Progenitor cell of endocrine pancreas (in vitro differentiated cells): ENCODE measurements at regions not wholly inside any gene's neighbourhood (a gene's known extent, or its start where the extent isn't known, plus 50 kb on each side); places are given as distances from the start of the nearest gene placed in this dataset.

Experiments used
- DNase-seq: peaks from one replicate; pipeline ENCODE4 v3.0.0; 2021; ENCODE audit warnings: low spot score; ENCODE audit not compliant: unreplicated experiment
- H3K27ac Mint-ChIP-seq: 2 replicates; pipeline ENCODE4 v1.8.0; 2021; ENCODE audit warnings: mild to moderate bottlenecking, moderate library complexity, mixed read lengths
- H3K27me3 Mint-ChIP-seq: 2 replicates; pipeline ENCODE4 v1.8.0; 2021; ENCODE audit warnings: mixed read lengths
- H3K36me3 Mint-ChIP-seq: 2 replicates; pipeline ENCODE4 v1.8.0; 2022; ENCODE audit warnings: mixed read lengths; ENCODE audit not compliant: insufficient read depth
- H3K4me1 Mint-ChIP-seq: 2 replicates; pipeline ENCODE4 v1.8.0; 2021; ENCODE audit warnings: low read depth, mixed read lengths
- H3K4me3 Mint-ChIP-seq: 2 replicates; pipeline ENCODE4 v1.8.0; 2021; ENCODE audit warnings: low read depth, mild to moderate bottlenecking, moderate library complexity, mixed read lengths
- H3K9me3 Mint-ChIP-seq: 2 replicates; pipeline ENCODE4 v1.8.0; 2021; ENCODE audit warnings: low read depth, mixed read lengths
- TF ChIP-seq, protein P1 (sequence below): fragments of 200-600 bp; sonication (generic); IDR thresholded peaks from one replicate; pipeline ENCODE4 v1.5.0; 2021; ENCODE audit warnings: antibody characterized with exemption, mild to moderate bottlenecking; ENCODE audit not compliant: unreplicated experiment

DNA sequence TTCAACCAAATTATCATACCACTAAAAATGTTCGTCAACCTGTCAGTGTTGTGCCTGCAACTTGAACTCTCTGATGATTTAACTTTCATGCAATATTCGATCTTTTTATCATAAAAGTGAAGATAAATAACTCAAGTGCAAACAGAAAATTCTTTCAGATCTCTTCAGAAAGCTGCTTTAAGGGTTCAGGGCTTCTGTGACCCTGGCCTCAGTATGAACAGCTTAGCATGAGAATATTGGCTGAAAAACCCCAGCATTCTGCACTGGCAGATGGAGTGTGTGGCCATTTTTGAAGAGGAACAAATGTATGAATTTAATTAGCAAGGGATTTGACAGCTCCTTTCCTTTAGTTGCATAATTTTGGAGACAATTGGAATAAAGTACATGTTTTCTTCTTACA, 851.4 kb upstream of the SOX11 start:
- Mint-ChIP-seq H3K9me3 (peaks cover 6% of the 10 kb centered on the region), H3K27me3 (peaks cover 14% of the 10 kb centered on the region), H3K4me3 (no peak overlapping the region), H3K4me1 (no peaks in the 10 kb centered on the region), H3K36me3 (no peaks in the 10 kb centered on the region), H3K27ac (no peak overlapping the region)
- TF ChIP-seq, protein P1, sequence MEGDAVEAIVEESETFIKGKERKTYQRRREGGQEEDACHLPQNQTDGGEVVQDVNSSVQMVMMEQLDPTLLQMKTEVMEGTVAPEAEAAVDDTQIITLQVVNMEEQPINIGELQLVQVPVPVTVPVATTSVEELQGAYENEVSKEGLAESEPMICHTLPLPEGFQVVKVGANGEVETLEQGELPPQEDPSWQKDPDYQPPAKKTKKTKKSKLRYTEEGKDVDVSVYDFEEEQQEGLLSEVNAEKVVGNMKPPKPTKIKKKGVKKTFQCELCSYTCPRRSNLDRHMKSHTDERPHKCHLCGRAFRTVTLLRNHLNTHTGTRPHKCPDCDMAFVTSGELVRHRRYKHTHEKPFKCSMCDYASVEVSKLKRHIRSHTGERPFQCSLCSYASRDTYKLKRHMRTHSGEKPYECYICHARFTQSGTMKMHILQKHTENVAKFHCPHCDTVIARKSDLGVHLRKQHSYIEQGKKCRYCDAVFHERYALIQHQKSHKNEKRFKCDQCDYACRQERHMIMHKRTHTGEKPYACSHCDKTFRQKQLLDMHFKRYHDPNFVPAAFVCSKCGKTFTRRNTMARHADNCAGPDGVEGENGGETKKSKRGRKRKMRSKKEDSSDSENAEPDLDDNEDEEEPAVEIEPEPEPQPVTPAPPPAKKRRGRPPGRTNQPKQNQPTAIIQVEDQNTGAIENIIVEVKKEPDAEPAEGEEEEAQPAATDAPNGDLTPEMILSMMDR: no peak
- DNase-seq: no peak

DNA sequence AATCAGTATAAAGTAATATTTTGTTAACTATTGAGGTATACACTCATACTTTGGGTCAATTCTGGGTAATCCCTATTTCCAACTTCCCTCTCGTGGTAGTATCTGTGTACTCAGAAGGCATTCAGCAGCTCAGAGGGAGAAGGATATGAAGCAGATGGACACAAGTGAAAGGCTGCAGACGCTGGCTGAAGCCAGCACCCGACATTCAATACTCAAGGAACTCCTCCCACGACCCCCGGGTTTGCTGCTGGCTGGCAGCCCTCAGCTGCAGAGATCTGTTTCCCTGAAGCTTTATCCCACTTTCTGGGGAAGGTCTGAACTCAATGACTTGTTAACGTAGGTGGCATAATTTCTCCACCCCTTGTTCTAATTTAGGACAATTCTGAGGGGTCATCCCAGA, 847.3 kb upstream of the SOX11 start:
- no peaks in the 10 kb centered on the region for H3K9me3 Mint-ChIP-seq
- no peaks in the 10 kb centered on the region for H3K36me3 Mint-ChIP-seq
- TF ChIP-seq, protein P1: no peak
- no peak overlapping the region for H3K27ac Mint-ChIP-seq
- no peak for DNase-seq
- peaks cover 11% of the 10 kb centered on the region for H3K27me3 Mint-ChIP-seq
- no peaks in the 10 kb centered on the region for H3K4me1 Mint-ChIP-seq
- no peak overlapping the region for H3K4me3 Mint-ChIP-seq

DNA sequence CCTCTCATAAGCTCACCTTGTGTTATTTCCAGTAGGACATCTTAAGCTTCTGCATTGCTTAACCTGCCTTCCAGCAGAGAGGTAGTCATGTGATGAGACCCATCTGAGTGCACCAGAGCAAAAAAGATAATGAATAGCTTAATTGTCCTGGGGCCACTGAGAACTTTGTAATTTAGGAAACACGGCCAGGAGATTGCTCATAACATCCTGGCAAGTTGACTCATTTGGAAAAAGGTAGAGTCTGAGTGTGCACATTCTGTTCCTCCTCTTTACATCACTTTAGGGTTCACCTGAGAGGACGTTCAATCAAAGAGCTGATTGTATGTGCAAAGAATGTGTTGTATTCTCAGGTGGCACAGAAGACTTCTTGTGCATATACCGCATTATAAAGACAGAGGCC, 830.2 kb upstream of the SOX11 start:
- H3K36me3 Mint-ChIP-seq: no peaks in the 10 kb centered on the region
- H3K4me1 Mint-ChIP-seq: peaks cover under 1% of the 10 kb centered on the region
- DNase-seq: no peak
- no peaks in the 10 kb centered on the region for H3K27me3 Mint-ChIP-seq
- TF ChIP-seq, protein P1: no peak
- peaks cover 3% of the 10 kb centered on the region for H3K9me3 Mint-ChIP-seq
- H3K4me3 Mint-ChIP-seq: no peak overlapping the region
- no peak overlapping the region for H3K27ac Mint-ChIP-seq

DNA sequence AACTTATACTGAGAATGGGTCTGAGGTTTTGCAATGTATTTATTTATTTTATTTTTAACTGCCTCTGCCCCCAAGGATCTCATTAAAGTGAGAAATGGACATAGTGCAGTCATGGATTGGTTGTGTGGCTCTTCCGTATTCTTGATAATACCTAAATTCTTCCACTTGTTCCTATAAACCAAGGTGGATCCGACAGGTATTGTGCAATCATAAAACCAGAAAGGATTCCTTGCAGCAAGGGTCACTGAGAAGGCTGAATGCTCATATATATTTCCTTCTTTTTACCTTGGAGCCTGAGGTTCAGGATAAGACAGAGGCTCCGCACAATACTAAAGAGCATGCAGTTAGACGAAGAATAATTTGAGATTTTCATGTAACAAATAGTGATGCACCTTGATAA, 826.0 kb upstream of the SOX11 start:
- Mint-ChIP-seq H3K27ac (no peak overlapping the region), H3K4me3 (no peak overlapping the region), H3K9me3 (no peaks in the 10 kb centered on the region), H3K36me3 (no peaks in the 10 kb centered on the region), H3K4me1 (peaks cover 3% of the 10 kb centered on the region), H3K27me3 (no peaks in the 10 kb centered on the region)
- DNase-seq: no peak
- TF ChIP-seq, protein P1: no peak

DNA sequence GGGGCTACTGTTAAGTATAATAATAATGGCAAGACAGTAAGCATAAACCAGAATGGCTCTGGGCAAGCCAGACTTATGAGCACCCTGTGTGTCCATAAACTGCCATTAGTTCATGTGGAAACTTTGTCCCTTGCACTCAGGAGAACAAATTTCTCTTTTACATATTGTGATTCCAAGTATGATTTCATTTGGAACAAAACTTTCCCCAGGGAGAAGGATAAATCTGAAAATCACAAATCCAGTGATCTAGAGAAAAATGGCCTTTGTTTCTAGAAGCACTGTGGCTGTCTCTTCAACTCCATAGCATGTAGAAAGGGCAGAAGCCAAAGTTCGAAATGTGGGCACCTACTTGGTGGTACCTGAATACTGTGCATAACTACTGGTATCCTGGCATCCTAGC, 823.7 kb upstream of the SOX11 start:
- Mint-ChIP-seq H3K27ac (no peak overlapping the region), H3K4me3 (no peak overlapping the region)

More for the DNA sequence above, 823.7 kb upstream of the SOX11 start:
- Mint-ChIP-seq H3K4me1 (peaks cover 4% of the 10 kb centered on the region), H3K36me3 (no peaks in the 10 kb centered on the region), H3K9me3 (no peaks in the 10 kb centered on the region), H3K27me3 (no peaks in the 10 kb centered on the region)
- TF ChIP-seq, protein P1: no peak
- DNase-seq: no peak
